ENCODE measurements at regions not wholly inside any gene's neighbourhood (a gene's known extent, or its start where the extent isn't known, plus 50 kb on each side); places are given as distances from the start of the nearest gene placed in this dataset.
A peak's percentile ranks its signal among the peaks of the same experiment; 100 is the strongest.

GRCh38 chr11:22559416-22559815 lies 66.2 kb downstream of the FANCF start:
- ATAC-seq, result no peak

GRCh38 chr11:22558664-22559063 lies 67.0 kb downstream of the FANCF start:
- peak; percentile 61 for ATAC-seq
- TF ChIP-seq ZFP30 (CRISPR knock-in tag; IDR thresholded peaks at IDR 0.05), result no peak
- TF ChIP-seq ZNF8 (CRISPR knock-in tag; IDR thresholded peaks at IDR 0.05), result no peak
- no peak for TF ChIP-seq PPARA (CRISPR knock-in tag; IDR thresholded peaks at IDR 0.05; ENCODE audit: borderline replicate concordance)
- no peak for TF ChIP-seq TOX (CRISPR knock-in tag; IDR thresholded peaks at IDR 0.05; ENCODE audit: borderline replicate concordance)
- TF ChIP-seq TSHZ2 (CRISPR knock-in tag; IDR thresholded peaks at IDR 0.05), result peak; percentile 55; the same call in 1 of the 2 replicates

More at GRCh38 chr11:22559416-22559815, 66.2 kb downstream of the FANCF start:
- TF ChIP-seq TCF4 (CRISPR knock-in tag; IDR thresholded peaks at IDR 0.05; ENCODE audit: borderline replicate concordance) (no peak), ZC3H10 (CRISPR knock-in tag; IDR thresholded peaks at IDR 0.05) (no peak), ISL1 (CRISPR knock-in tag; IDR thresholded peaks at IDR 0.05) (no peak), ZNF8 (CRISPR knock-in tag; IDR thresholded peaks at IDR 0.05) (no peak), ZFP3 (CRISPR knock-in tag; IDR thresholded peaks at IDR 0.05) (no peak), CREB5 (CRISPR knock-in tag; IDR thresholded peaks at IDR 0.05; ENCODE audit: low read depth) (no peak), ESRRG (CRISPR knock-in tag; IDR thresholded peaks at IDR 0.05) (no peak), PPARA (CRISPR knock-in tag; IDR thresholded peaks at IDR 0.05; ENCODE audit: borderline replicate concordance) (no peak), CSRNP3 (CRISPR knock-in tag; IDR thresholded peaks at IDR 0.05) (no peak), ZNF565 (CRISPR knock-in tag; conservative IDR thresholded peaks at IDR 0.05; ENCODE audit: low read depth) (no peak), RARB (CRISPR knock-in tag; IDR thresholded peaks at IDR 0.05) (no peak), TOX (CRISPR knock-in tag; IDR thresholded peaks at IDR 0.05; ENCODE audit: borderline replicate concordance) (no peak), BACH2 (CRISPR knock-in tag; IDR thresholded peaks at IDR 0.05; ENCODE audit: borderline replicate concordance) (no peak), ZFP30 (CRISPR knock-in tag; IDR thresholded peaks at IDR 0.05) (no peak), POU6F1 (CRISPR knock-in tag; IDR thresholded peaks at IDR 0.05; ENCODE audit: borderline replicate concordance, low read depth) (no peak), ZNF70 (CRISPR knock-in tag; IDR thresholded peaks at IDR 0.05) (no peak), CSDC2 (CRISPR knock-in tag; IDR thresholded peaks at IDR 0.05) (no peak), PATZ1 (CRISPR knock-in tag; IDR thresholded peaks at IDR 0.05; ENCODE audit: borderline replicate concordance) (no peak), TSHZ2 (CRISPR knock-in tag; IDR thresholded peaks at IDR 0.05) (no peak), ARNTL (CRISPR knock-in tag; IDR thresholded peaks at IDR 0.05; ENCODE audit: borderline replicate concordance, low read depth) (no peak)

Data from SK-N-SH treated with all-trans-retinoic acid at 6 μM for 48 hours (cell line).